ENCODE measurements at regions not wholly inside any gene's neighbourhood (a gene's known extent, or its start where the extent isn't known, plus 50 kb on each side); places are given as distances from the start of the nearest gene placed in this dataset.

DNA sequence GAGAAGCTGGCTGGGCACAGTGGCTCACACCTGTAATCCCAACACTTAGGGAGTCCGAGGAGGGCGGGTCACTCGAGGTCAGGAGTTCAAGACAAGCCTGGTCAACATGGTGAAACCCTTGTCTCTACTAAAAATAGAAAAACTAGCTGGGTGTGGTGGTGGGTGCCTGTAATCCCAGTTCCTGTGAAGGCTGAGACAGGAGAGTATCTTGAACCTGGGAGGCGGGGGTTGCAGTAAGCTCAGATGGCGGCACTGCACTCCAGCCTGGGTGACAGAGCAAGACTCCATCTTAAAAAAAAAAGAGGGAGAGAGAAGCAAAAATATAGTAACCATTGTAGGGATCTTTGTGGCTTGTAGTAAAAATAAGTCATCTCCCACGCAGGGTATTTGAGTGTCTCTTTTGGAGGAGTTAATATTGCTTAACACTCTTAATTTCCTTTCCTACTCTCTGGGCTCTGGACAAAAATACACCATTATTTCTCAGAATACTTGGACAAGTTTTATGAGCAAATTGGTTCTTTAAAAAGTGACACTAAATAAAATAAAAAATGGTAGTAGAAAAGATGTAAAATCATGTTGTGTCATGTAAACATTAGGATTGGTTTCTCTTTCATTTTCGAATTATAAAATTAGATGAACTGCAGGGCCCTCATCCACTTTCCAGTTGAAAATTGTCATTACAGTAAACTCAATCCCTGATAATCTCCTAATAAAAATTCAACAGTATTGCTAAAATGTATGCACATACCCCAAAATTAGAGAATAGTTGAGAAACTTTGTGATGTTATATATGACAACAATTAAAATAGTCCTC lies 61.1 kb upstream of the C12orf71 start:
- TF ChIP-seq, protein P1, sequence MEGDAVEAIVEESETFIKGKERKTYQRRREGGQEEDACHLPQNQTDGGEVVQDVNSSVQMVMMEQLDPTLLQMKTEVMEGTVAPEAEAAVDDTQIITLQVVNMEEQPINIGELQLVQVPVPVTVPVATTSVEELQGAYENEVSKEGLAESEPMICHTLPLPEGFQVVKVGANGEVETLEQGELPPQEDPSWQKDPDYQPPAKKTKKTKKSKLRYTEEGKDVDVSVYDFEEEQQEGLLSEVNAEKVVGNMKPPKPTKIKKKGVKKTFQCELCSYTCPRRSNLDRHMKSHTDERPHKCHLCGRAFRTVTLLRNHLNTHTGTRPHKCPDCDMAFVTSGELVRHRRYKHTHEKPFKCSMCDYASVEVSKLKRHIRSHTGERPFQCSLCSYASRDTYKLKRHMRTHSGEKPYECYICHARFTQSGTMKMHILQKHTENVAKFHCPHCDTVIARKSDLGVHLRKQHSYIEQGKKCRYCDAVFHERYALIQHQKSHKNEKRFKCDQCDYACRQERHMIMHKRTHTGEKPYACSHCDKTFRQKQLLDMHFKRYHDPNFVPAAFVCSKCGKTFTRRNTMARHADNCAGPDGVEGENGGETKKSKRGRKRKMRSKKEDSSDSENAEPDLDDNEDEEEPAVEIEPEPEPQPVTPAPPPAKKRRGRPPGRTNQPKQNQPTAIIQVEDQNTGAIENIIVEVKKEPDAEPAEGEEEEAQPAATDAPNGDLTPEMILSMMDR (IDR thresholded peaks at IDR 0.05): no peak
- no peak for TF ChIP-seq ZFX (IDR thresholded peaks at IDR 0.05; ENCODE audit: borderline replicate concordance)

Measured in 22Rv1 (cell line).